DOHH2 (cell line): ENCODE measurements at regions not wholly inside any gene's neighbourhood (a gene's known extent, or its start where the extent isn't known, plus 50 kb on each side); places are given as distances from the start of the nearest gene placed in this dataset.

ENCODE experiments used
- H3F3A ChIP-seq: fragments of 200-600 bp; sonication (generic), shearing (Covaris generic); 2 replicates; pipeline ENCODE4 v1.6.0; 2016; ENCODE audit warnings: antibody characterized with exemption, mild to moderate bottlenecking; ENCODE audit not compliant: control insufficient read depth, insufficient read depth
- H3K27ac ChIP-seq: fragments of 200-600 bp; sonication (generic); 2 replicates; pipeline ENCODE4 v1.5.1; 2014; ENCODE audit warnings: low read depth, mild to moderate bottlenecking, low read length, moderate library complexity
- H3K27me3 ChIP-seq: fragments of 200-600 bp; sonication (generic); 2 replicates; pipeline ENCODE4 v1.6.1; 2014; ENCODE audit warnings: mild to moderate bottlenecking, low read length, mixed read lengths; ENCODE audit not compliant: control insufficient read depth
- H3K36me3 ChIP-seq: fragments of 200-600 bp; sonication (generic); 2 replicates; pipeline ENCODE4 v1.6.1; 2014; ENCODE audit warnings: mild to moderate bottlenecking, low read length, moderate library complexity, mixed read lengths; ENCODE audit not compliant: control insufficient read depth
- H3K4me1 ChIP-seq: fragments of 200-600 bp; sonication (generic); 2 replicates; pipeline ENCODE4 v1.6.1; 2014; ENCODE audit warnings: mild to moderate bottlenecking, low read length, mixed read lengths; ENCODE audit not compliant: control insufficient read depth
- H3K4me2 ChIP-seq: fragments of 200-600 bp; sonication (generic); 2 replicates; pipeline ENCODE4 v1.6.0; 2014; ENCODE audit warnings: mild to moderate bottlenecking, low read length, moderate library complexity
- H3K4me3 ChIP-seq: fragments of 200-600 bp; sonication (generic); 2 replicates; pipeline ENCODE4 v1.5.1; 2014; ENCODE audit warnings: mild to moderate bottlenecking, low read length, mixed read lengths
- H3K79me2 ChIP-seq: fragments of 200-600 bp; sonication (generic); 2 replicates; pipeline ENCODE4 v1.6.1; 2014; ENCODE audit warnings: mild to moderate bottlenecking, low read length, mixed read lengths; ENCODE audit not compliant: control insufficient read depth
- H3K9me2 ChIP-seq: fragments of 200-600 bp; sonication (generic); replicated peaks from 2 replicates; pipeline ENCODE4 v1.6.1; 2014; ENCODE audit warnings: mild to moderate bottlenecking, low read length, mixed read lengths; ENCODE audit not compliant: control insufficient read depth
- H3K9me3 ChIP-seq: fragments of 200-600 bp; sonication (generic); 2 replicates; pipeline ENCODE4 v1.6.1; 2014; ENCODE audit warnings: antibody characterized with exemption, low read length, mixed read lengths; ENCODE audit not compliant: control insufficient read depth, insufficient read depth
- H4K20me1 ChIP-seq: fragments of 200-600 bp; sonication (generic); 2 replicates; pipeline ENCODE4 v1.6.0; 2014; ENCODE audit warnings: low read depth, mild to moderate bottlenecking, antibody characterized with exemption, low read length, moderate library complexity; ENCODE audit not compliant: control insufficient read depth, insufficient read depth
- EZH2phosphoT487 ChIP-seq: fragments of 200-600 bp; sonication (generic); IDR thresholded peaks from 2 replicates; pipeline ENCODE4 v1.6.1; 2017; ENCODE audit warnings: borderline replicate concordance, mild to moderate bottlenecking, antibody characterized with exemption, low read length, moderate library complexity, mixed read lengths
- TF ChIP-seq, protein P1 (sequence below): fragments of 200-600 bp; sonication (generic); IDR thresholded peaks from one replicate; pipeline ENCODE4 v1.5.1; 2014; ENCODE audit warnings: antibody characterized with exemption, mild to moderate bottlenecking, low read depth, low read length; ENCODE audit not compliant: poor library complexity, severe bottlenecking

DNA sequence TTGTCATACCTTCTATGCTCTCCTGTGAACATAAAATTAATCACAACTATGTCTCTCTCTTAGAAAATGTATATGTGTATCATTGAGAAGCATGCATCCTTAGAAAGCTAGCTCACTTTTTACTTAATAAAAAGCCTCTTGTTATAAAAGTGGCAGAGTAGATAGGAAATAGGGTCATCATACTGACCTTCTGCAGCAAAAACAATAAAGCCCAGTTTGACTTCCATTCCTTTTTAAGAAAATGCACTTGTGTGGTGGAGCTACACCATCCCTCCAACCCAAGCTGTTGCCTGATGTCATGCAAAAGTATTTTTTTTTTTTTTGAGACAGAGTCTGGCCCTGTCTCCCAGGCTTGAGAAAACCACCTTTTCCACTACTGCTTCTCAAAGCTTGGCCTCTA lies 393.3 kb downstream of the LIG4 start:
- TF ChIP-seq EZH2phosphoT487 = no peak
- TF ChIP-seq, protein P1, sequence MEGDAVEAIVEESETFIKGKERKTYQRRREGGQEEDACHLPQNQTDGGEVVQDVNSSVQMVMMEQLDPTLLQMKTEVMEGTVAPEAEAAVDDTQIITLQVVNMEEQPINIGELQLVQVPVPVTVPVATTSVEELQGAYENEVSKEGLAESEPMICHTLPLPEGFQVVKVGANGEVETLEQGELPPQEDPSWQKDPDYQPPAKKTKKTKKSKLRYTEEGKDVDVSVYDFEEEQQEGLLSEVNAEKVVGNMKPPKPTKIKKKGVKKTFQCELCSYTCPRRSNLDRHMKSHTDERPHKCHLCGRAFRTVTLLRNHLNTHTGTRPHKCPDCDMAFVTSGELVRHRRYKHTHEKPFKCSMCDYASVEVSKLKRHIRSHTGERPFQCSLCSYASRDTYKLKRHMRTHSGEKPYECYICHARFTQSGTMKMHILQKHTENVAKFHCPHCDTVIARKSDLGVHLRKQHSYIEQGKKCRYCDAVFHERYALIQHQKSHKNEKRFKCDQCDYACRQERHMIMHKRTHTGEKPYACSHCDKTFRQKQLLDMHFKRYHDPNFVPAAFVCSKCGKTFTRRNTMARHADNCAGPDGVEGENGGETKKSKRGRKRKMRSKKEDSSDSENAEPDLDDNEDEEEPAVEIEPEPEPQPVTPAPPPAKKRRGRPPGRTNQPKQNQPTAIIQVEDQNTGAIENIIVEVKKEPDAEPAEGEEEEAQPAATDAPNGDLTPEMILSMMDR = no peak
- Histone ChIP-seq H3K9me3 (no peaks in the 10 kb centered on the region), H3K79me2 (no peaks in the 10 kb centered on the region)

DNA sequence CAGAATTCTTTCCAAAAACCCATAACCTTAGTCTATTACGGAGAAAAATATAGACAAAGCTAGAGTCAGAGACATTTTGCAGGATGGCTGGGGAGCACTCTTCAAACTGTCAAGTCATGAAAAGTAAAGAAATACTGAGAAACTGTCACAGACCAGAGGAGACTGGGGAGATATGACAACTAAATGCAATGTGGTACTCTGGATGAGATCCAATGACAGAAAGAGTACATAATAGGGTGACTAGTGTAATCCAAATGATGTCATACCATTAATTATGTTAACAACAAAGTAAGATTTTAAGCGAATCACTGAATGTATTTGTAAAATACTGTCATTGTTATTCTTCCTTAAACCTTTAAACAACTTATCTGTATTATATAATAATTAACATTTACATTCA lies 393.8 kb downstream of the LIG4 start:
- Histone ChIP-seq H3K9me3 (no peaks in the 10 kb centered on the region), H3K36me3 (no peaks in the 10 kb centered on the region), H3F3A (no peaks in the 10 kb centered on the region), H3K79me2 (no peaks in the 10 kb centered on the region), H3K4me3 (no peak overlapping the region), H3K9me2 (no peaks in the 10 kb centered on the region), H3K27ac (no peak overlapping the region), H3K4me1 (no peaks in the 10 kb centered on the region), H4K20me1 (no peaks in the 10 kb centered on the region), H3K4me2 (no peak overlapping the region), H3K27me3 (no peaks in the 10 kb centered on the region)
- no peak for TF ChIP-seq EZH2phosphoT487
- TF ChIP-seq, protein P1 = no peak

More for the DNA sequence above, 393.3 kb downstream of the LIG4 start:
- no peaks in the 10 kb centered on the region for H3K36me3 ChIP-seq
- no peak overlapping the region for H3K4me2 ChIP-seq
- no peaks in the 10 kb centered on the region for H4K20me1 ChIP-seq
- H3K27me3 ChIP-seq = no peaks in the 10 kb centered on the region
- no peaks in the 10 kb centered on the region for H3K4me1 ChIP-seq
- H3K9me2 ChIP-seq = no peaks in the 10 kb centered on the region
- H3K27ac ChIP-seq = no peak overlapping the region
- no peaks in the 10 kb centered on the region for H3F3A ChIP-seq
- no peak overlapping the region for H3K4me3 ChIP-seq

- H3K9me3 ChIP-seq = no peaks in the 10 kb centered on the region
- H3K4me2 ChIP-seq = no peak overlapping the region
- H3K9me2 ChIP-seq = no peaks in the 10 kb centered on the region
Observed at GRCh38 chr13:107819071-107819470, 396.3 kb downstream of the LIG4 start.

More at GRCh38 chr13:107819071-107819470, 396.3 kb downstream of the LIG4 start:
- Histone ChIP-seq H4K20me1 (no peaks in the 10 kb centered on the region), H3K4me3 (no peak overlapping the region), H3K36me3 (no peaks in the 10 kb centered on the region), H3K27me3 (no peaks in the 10 kb centered on the region), H3K79me2 (no peaks in the 10 kb centered on the region), H3K4me1 (no peaks in the 10 kb centered on the region), H3F3A (no peaks in the 10 kb centered on the region), H3K27ac (no peak overlapping the region)
- TF ChIP-seq, protein P1 = no peak
- TF ChIP-seq EZH2phosphoT487 = no peak
